NCI-H1092 treated with DMSO at 0.1 percent for 48 hours (cell line): ENCODE measurements at regions not wholly inside any gene's neighbourhood (a gene's known extent, or its start where the extent isn't known, plus 50 kb on each side); places are given as distances from the start of the nearest gene placed in this dataset.
"Not testable (repeated sequence)": the region's sequence is repeated elsewhere in the genome, so short reads cannot be mapped to it uniquely, and the experiment has no call there.

Experiments used
- DNase-seq: peaks from one replicate; lab custom pipeline; 2025; lab: John Stamatoyannopoulos, UW

DNA sequence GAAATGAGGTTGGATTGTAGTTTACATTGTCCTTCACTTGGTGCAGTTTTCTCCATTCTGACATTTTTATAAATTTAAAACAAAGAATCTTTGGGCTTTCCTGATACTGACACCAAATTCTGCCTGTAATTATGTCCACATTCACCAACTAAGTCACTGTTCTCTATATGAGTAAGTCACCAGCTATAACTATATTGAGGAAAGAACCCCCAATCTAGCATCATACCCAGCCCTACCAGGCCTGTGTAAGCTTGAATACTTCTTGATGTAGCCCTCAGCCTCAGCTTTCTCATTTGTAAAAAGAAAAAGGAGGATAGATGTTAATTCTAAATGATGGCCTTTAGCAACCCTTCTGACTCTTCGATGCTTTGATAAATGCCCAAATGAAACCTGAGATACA, 112.7 kb upstream of the FST start:
- DNase-seq, result no peak

- no peak for DNase-seq
Observed at GRCh38 chr5:53368516-53368915, 111.9 kb upstream of the FST start.

DNA sequence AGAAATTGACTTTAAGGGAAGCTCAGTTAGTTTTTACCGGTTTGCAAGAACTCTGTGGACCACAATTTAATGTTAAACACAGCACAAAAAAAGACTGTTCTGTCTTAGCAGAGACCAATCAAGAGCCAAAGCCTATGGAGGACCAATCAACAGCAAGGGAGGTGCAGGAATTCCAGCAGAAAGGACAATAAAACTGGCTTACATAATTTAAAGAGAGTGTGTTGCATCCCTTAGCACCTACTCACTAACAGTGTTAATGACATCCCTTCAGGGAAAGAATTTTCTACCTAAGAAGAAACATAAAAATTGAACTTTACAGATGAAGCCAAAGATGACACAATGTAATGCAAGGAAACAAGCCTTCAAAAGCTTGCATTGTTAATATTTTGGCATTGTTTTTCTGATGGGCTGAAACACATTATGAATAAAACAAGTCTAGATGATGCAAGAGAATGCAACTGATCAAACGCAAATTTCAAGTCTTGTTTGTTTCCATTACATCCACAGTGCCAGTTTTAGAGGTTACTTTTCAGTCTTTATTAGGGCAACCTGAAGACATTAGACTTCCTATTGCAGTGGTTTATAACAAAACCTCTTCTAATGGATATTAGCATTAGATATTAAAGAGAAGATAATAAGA, 111.3 kb upstream of the FST start:
- no peak for DNase-seq

DNA sequence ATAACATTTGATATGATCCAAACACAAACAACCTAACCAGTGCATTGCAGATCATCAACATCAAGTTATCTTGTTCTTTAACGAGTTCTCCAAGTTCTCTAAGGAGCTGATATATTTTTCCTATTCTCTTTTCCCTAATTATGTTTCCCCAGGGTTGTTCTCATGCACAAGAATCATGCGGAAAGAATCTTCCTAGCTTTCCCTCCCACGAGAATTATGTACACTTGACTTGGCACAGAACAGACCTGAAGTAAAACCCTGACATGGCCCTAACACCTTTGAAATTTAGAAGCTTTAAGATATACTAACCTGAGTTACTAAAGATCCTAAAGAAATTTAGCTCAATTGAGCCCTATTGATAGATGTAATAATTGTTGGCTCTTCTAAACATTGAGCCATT, 110.7 kb upstream of the FST start:
- DNase-seq, result no peak

- DNase-seq, result no peak
Observed at GRCh38 chr5:53373451-53374158, 106.8 kb upstream of the FST start.

GRCh38 chr5:53376853-53377252, 103.6 kb upstream of the FST start:
- DNase-seq, result no peak

DNA sequence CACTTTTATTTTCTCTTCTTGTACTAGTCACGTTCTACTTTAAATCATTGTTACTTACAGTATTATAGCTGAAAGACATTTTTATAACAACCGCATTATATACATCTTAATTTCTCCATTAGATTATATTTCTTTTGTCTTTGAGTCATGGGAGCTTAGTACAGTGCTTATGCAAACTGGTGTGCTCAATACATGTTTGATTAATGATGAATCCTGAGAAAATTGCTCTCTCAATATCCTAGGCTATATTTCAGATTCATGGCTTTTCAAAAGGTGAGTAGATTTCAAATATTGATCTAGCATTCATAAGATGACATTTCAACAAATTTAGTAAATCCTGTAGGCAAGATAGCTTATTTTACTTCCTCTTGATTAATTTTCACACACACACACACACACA, 102.2 kb upstream of the FST start:
- no peak for DNase-seq

DNA sequence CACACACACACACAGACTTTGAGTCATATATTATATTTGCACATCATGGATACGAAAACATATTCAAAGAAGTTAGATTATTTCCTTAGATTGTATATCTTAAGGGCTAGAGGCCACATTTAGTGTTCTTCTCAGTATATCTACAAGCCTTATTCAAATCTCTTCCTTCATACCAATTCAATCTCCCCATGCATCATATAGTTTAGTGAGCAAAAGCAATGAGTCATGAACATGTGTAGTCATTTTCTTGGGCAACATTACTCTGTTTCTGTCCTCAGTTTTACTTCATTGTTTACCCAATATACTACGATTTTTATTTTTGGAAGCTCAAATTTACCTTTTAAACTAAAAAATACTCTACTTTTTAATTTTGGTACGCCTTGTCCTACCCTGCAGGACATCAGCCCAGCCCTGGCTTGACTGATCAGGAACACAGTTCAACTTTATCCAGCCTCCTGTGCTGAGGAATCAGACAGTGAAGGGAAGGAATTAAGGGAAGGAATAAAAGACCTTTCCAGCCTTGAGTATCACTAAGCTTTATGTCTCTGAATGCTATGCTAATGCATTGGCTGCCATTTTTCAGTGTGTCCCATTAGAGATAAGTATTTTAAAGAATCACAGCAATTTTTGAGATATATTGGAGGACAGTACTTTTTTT, 101.7 kb upstream of the FST start:
- DNase-seq, result no peak

DNA sequence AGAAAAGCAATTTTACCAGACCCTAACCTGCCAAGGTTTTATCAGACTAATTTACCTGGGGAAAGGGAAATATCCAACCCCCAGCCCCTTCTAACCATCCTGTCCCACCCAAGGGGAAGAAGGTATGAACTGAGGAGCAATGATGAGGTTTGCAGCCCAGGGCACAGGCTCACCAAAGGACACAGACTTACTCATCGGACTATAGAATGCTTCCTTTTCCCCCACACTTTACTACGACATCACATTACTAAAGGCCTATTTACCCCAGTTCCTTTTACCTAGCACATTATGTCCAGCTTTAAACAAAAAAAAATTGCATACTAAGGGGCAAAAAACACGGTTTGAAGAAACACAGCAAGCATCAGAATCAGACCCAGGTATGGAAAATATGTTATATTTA, 94.1 kb upstream of the FST start:
- DNase-seq, result no peak

DNA sequence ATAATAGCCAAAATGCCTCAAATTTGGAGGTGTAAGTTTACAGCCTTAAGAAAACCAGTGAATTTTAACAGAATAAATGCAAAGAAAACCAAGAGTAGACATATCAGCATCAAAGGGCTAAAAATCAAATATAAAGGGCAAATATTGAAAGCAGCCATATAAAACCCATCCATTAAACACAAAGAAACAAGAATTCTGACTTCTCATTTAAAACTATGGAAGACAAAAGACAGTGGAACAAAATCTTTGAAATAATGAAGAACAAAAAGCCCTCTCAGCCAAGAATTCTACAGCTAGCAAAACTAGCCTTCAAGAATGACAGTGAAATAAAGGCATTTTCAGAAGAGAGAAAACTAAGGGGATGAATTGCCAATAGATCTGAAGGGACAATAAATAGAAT, 91.3 kb upstream of the FST start:
- no peak for DNase-seq

GRCh38 chr5:53392073-53392472, 88.4 kb upstream of the FST start:
- no peak for DNase-seq

DNA sequence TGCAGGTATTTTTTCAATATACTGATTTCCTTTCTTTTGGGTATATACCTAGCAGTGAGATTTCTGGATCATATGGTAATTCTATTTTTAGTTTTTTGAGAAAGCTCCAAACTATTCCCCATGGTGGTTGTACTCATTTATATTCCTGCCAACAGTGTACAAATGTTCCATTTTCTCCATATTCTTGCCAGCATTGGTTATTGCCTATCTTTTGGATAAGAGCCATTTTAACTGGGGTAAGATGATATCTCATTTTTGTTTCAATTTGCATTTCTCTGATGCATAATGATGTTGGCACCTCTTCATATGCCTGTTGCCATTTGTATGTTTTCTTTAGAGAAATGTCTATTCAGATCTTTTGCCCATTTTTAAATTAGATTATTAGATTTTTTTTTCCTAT, 85.6 kb upstream of the FST start:
- no peak for DNase-seq

DNA sequence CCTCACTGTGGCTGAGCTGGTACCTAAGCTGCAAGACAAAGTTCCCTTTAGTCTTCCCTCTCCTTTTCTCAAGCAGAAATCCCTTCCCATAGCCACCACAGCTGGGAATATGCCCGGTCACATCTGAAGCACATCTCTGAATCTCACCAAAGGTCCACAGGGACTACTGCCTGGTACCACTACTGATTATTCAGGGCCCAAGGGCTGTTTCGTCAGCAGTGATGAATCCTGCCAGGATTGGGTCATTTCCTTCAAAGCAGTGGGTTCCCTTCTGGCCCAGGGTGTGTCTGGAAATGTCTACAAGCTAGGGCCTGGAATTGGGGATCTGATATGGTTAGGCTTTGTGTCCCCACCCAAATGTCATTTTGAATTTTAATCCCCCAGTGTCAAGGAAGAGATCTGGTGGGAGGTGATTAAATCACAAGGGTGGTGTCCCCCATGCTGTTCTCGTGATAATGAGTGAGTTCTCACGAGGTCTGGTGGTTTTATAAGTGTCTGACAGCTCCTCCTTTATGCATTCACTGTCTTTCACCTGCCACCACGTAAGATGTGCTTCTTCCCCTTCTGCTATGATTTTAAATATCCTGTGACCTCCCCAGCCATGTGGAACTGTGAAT, 83.2 kb upstream of the FST start:
- no peak for DNase-seq

GRCh38 chr5:53397845-53398244, 82.6 kb upstream of the FST start:
- DNase-seq, result no peak

GRCh38 chr5:53399926-53400697, 80.3 kb upstream of the FST start:
- no peak for DNase-seq

DNA sequence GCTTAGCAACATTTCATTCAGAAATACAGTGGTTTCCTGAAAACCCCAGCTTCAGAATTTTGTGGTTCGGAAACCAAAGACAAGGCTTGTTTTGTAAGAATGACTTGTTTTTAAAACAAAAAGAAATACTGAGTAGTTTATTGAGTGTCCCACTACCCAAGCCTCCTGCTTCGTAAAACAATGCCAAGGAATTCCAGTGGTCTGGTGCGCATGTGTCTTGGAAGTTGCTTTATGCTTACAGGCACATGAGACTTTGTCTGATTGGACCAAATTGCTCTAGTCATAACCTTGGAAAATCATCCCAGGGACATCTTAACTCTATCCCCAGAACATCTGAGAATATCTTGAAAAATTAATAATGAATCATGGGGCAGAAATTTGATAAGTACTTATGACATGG, 77.1 kb upstream of the FST start:
- DNase-seq, result no peak

- DNase-seq, result no peak
Observed at GRCh38 chr5:53403758-53404157, 76.7 kb upstream of the FST start.

- no peak for DNase-seq
Observed at GRCh38 chr5:53405396-53405795, 75.0 kb upstream of the FST start.

GRCh38 chr5:53406630-53407316, 73.7 kb upstream of the FST start:
- no peak for DNase-seq

- no peak for DNase-seq
Observed at GRCh38 chr5:53407373-53407772, 73.1 kb upstream of the FST start.

DNA sequence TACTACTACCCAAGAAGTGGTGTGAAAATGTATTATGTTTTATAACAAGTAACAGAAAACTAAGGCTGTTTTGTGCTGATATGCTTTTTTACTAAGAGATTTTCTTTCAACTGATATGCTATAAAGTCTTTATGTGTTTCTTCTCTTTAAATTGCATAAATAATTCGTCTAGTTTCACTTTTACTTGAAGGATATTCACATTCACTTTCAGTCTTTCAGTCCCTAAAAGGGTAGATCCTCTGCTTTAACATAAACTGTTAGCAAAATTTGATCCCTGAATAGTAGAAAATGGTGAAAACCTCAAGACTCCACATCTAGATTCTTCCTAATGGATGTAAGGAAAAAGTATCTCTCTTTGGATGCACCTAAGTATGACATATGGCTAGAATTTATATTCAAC, 69.0 kb upstream of the FST start:
- no peak for DNase-seq

DNA sequence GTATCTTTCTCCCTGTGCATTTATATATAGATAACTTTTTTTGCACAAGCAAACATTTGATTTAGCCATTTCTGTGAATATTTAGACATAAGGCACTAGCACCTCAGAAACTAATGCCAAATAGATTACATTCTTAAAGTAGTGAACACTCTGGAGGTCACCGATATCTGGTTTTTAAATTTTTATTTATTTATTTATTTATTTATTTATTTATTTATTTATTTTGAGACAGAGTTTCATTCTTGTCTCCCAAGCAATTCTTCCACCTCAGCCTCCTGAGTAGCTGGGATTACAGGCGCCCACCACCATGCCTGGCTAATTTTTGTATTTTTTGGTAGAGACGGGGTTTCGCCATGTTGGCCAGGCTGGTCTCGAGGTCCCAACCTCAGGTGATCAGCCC, 67.9 kb upstream of the FST start:
- DNase-seq, result not testable (repeated sequence)
